Testis (tissue), 2 donors: ENCODE measurements at regions not wholly inside any gene's neighbourhood (a gene's known extent, or its start where the extent isn't known, plus 50 kb on each side); places are given as distances from the start of the nearest gene placed in this dataset.

Experiments used
- DNase-seq: peaks from one replicate; pipeline ENCODE4 v3.0.0-alpha.2; 2019
- H3K27ac ChIP-seq, 2 donors: fragments of 200-600 bp; sonication (generic); one replicate each; pipeline ENCODE4 v1.5.1; 2019
- H3K27me3 ChIP-seq: fragments of 200-600 bp; sonication (generic); one replicate; pipeline ENCODE4 v1.5.1; 2019
- H3K36me3 ChIP-seq: fragments of 200-600 bp; sonication (generic); one replicate; pipeline ENCODE4 v1.5.1; 2017; ENCODE audit warnings: low read depth; ENCODE audit errors: missing control alignments
- H3K4me1 ChIP-seq: fragments of 200-600 bp; sonication (generic); one replicate; pipeline ENCODE4 v1.5.1; 2019
- H3K4me3 ChIP-seq, 2 donors: fragments of 200-600 bp; sonication (generic); one replicate each; pipeline ENCODE4 v1.5.1; 2017 to 2019
- H3K9me3 ChIP-seq: fragments of 200-600 bp; sonication (generic); one replicate; pipeline ENCODE4 v1.5.1; 2017
- CTCF ChIP-seq, 3 experiments: fragments of 450-650 bp in 2 of 3; fragments of 200-600 bp in 1 of 3; sonication (generic) in 1 of 3; IDR thresholded peaks; one replicate each; pipeline ENCODE4 v1.5.1; 2016 to 2019; ENCODE audit warnings: antibody characterized with exemption in 3 of 3, mild to moderate bottlenecking in 2 of 3, moderate library complexity in 1 of 3
- POLR2A ChIP-seq: fragments of 450-650 bp; IDR thresholded peaks from one replicate; pipeline ENCODE4 v1.6.1; 2017; ENCODE audit warnings: antibody characterized with exemption, mild to moderate bottlenecking, moderate library complexity
- WGBS, 2 donors: methylation state at CpG; one replicate each; pipeline ENCODE4 v1.1.5; 2018; 5-methylcytosine and 5-hydroxymethylcytosine counted together
- intact Hi-C: fragments of 100-400 bp; cut with DNase I; formaldehyde crosslinking; loops from one replicate; pipeline ENCODE4 v1.15.1; 2023; ENCODE audit warnings: low total_unique reads

DNA sequence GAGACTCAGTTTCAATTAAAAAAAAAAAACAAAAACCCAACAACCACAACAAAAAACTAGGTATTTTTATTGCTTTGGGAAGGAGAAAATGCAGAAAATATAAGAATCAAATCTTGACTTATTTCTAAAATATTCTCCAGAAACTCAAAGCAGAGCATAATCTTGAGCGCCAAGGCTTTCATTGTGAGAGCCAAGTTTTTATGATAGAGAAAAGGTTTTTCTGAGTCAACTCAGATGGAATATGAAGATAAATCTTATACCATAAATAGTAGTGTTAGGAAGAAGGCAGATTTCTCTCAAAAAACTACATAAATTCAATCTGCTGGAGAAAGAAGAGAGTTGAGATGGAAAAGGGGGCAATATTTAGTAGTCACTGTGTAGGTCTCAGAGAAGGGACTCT is 121.2 kb upstream of the OSR1 start:
- no peak for TF ChIP-seq POLR2A
- TF ChIP-seq CTCF (IDR thresholded peaks at IDR 0.05) = no peak
- Histone ChIP-seq H3K27me3 (no peaks in the 10 kb centered on the region), H3K4me1 (no peaks in the 10 kb centered on the region), H3K36me3 (no peaks in the 10 kb centered on the region), H3K27ac (no peak overlapping the region), H3K4me3 (no peak overlapping the region), H3K9me3 (no peaks in the 10 kb centered on the region)
- WGBS, 2 donors = 94 to 98% methylated on average over 1 of the region's 1 CpG
- DNase-seq = no peak
- intact Hi-C loops = no loop called here

GRCh38 chr2:19478409-19478808 is 120.0 kb upstream of the OSR1 start:
- DNase-seq = no peak
- H3K27ac ChIP-seq = no peak overlapping the region

GRCh38 chr2:19476327-19476726 is 117.9 kb upstream of the OSR1 start:
- Histone ChIP-seq H3K4me3 (no peak overlapping the region), H3K27me3 (no peaks in the 10 kb centered on the region), H3K36me3 (no peaks in the 10 kb centered on the region), H3K4me1 (no peaks in the 10 kb centered on the region), H3K27ac (no peak overlapping the region), H3K9me3 (no peaks in the 10 kb centered on the region)
- 71 to 96% methylated on average over 2 of the region's 2 CpGs for WGBS, 2 donors
- no peak for TF ChIP-seq CTCF (IDR thresholded peaks at IDR 0.05)
- TF ChIP-seq POLR2A = no peak
- DNase-seq = no peak
- intact Hi-C loops = no loop called here

More at GRCh38 chr2:19478409-19478808, 120.0 kb upstream of the OSR1 start:
- H3K27me3 ChIP-seq = no peaks in the 10 kb centered on the region
- no peaks in the 10 kb centered on the region for H3K9me3 ChIP-seq
- H3K4me1 ChIP-seq = no peaks in the 10 kb centered on the region
- H3K4me3 ChIP-seq = no peak overlapping the region
- intact Hi-C loops = no loop called here
- WGBS, 2 donors = 85 to 95% methylated on average over 1 of the region's 1 CpG
- TF ChIP-seq POLR2A (no peak), CTCF (IDR thresholded peaks at IDR 0.05) (no peak)
- H3K36me3 ChIP-seq = no peaks in the 10 kb centered on the region

GRCh38 chr2:19474128-19474527 is 115.7 kb upstream of the OSR1 start:
- 77 to 81% methylated on average over 8 of the region's 8 CpGs for WGBS, 2 donors
- TF ChIP-seq CTCF (IDR thresholded peaks at IDR 0.05) = no peak
- no peak for TF ChIP-seq POLR2A
- no peaks in the 10 kb centered on the region for H3K4me1 ChIP-seq
- intact Hi-C loops = no loop called here
- no peak overlapping the region for H3K4me3 ChIP-seq
- H3K27ac ChIP-seq = no peak overlapping the region
- no peak for DNase-seq
- no peaks in the 10 kb centered on the region for H3K9me3 ChIP-seq
- H3K36me3 ChIP-seq = no peaks in the 10 kb centered on the region
- H3K27me3 ChIP-seq = no peaks in the 10 kb centered on the region

DNA sequence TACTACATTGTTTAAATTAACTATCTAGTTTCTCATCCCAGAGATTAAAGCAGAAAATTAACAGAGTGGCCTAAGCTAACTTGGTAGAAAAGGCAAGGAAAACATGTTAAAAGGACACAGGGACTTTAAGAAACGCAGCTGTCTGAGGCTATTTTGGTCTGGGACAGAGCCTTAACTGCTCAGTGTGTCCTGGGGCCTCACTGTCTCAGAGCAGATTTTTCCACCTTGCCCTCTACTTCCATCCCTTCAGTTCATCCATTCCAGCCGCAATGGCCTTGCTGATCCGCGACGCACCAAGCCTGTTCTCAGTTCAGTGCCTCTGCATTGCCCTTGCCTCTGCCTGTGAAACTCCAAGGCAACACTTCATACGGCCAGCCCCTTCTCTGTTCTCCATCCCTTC is 114.9 kb upstream of the OSR1 start:
- WGBS, 2 donors = 55 to 60% methylated on average over 6 of the region's 6 CpGs
- TF ChIP-seq POLR2A = no peak
- no peak for TF ChIP-seq CTCF (IDR thresholded peaks at IDR 0.05)
- Histone ChIP-seq H3K4me1 (no peaks in the 10 kb centered on the region), H3K36me3 (no peaks in the 10 kb centered on the region), H3K9me3 (no peaks in the 10 kb centered on the region), H3K4me3 (no peak overlapping the region), H3K27ac (no peak overlapping the region), H3K27me3 (no peaks in the 10 kb centered on the region)
- DNase-seq = no peak
- intact Hi-C loops = no loop called here
